HG03196 (cell line): ENCODE measurements at regions not wholly inside any gene's neighbourhood (a gene's known extent, or its start where the extent isn't known, plus 50 kb on each side); places are given as distances from the start of the nearest gene placed in this dataset.
"Not testable (repeated sequence)": the region's sequence is repeated elsewhere in the genome, so short reads cannot be mapped to it uniquely, and the experiment has no call there.

Source experiments
- ATAC-seq: cut with Tn5 transposase; IDR thresholded peaks from one replicate; pipeline ENCODE4 v1.9.1; 2021; ENCODE audit not compliant: unreplicated experiment

GRCh38 chr10:52368725-52369124, 54.6 kb downstream of the DKK1 start:
- no peak for ATAC-seq

GRCh38 chr10:52374207-52374606, 60.1 kb downstream of the DKK1 start:
- ATAC-seq, result not testable (repeated sequence)

GRCh38 chr10:52376694-52377354, 62.7 kb downstream of the DKK1 start:
- no peak for ATAC-seq

- ATAC-seq, result no peak
These were observed 64.0 kb downstream of the DKK1 start for GRCh38 chr10:52378124-52378523.

- ATAC-seq, result no peak
These were observed 65.2 kb downstream of the DKK1 start for GRCh38 chr10:52379287-52379686.

- ATAC-seq, result no peak
These were observed 69.0 kb downstream of the DKK1 start for GRCh38 chr10:52383088-52383487.

GRCh38 chr10:52387744-52388143, 73.7 kb downstream of the DKK1 start:
- no peak for ATAC-seq

GRCh38 chr10:52390388-52390787, 76.3 kb downstream of the DKK1 start:
- no peak for ATAC-seq

- no peak for ATAC-seq
These were observed 78.0 kb downstream of the DKK1 start for GRCh38 chr10:52391927-52392602.

GRCh38 chr10:52394246-52394645, 80.2 kb downstream of the DKK1 start:
- no peak for ATAC-seq

GRCh38 chr10:52400562-52400961, 86.5 kb downstream of the DKK1 start:
- no peak for ATAC-seq

- ATAC-seq, result not testable (repeated sequence)
These were observed 89.7 kb downstream of the DKK1 start for GRCh38 chr10:52403801-52404200.

- ATAC-seq, result no peak
These were observed 95.1 kb downstream of the DKK1 start for GRCh38 chr10:52409195-52409594.

GRCh38 chr10:52409928-52410327, 95.8 kb downstream of the DKK1 start:
- no peak for ATAC-seq

- ATAC-seq, result no peak
These were observed 96.8 kb downstream of the DKK1 start for GRCh38 chr10:52410916-52411315.

- no peak for ATAC-seq
These were observed 105.2 kb downstream of the DKK1 start for GRCh38 chr10:52419281-52419680.

- ATAC-seq, result no peak
These were observed 106.6 kb downstream of the DKK1 start for GRCh38 chr10:52420656-52421055.

GRCh38 chr10:52423369-52423768, 109.3 kb downstream of the DKK1 start:
- no peak for ATAC-seq

- ATAC-seq, result no peak
These were observed 110.3 kb downstream of the DKK1 start for GRCh38 chr10:52424341-52424740.

- no peak for ATAC-seq
These were observed 120.7 kb downstream of the DKK1 start for GRCh38 chr10:52434734-52435133.

- ATAC-seq, result no peak
These were observed 122.6 kb downstream of the DKK1 start for GRCh38 chr10:52436664-52437063.

- ATAC-seq, result peak; percentile 95
These were observed 123.1 kb downstream of the DKK1 start for GRCh38 chr10:52437205-52437646.

GRCh38 chr10:52438119-52438518, 124.0 kb downstream of the DKK1 start:
- ATAC-seq, result no peak
